Ascending aorta (tissue), 2 donors: ENCODE measurements at regions not wholly inside any gene's neighbourhood (a gene's known extent, or its start where the extent isn't known, plus 50 kb on each side); places are given as distances from the start of the nearest gene placed in this dataset.

Experiments used
- DNase-seq, 2 donors: peaks; one replicate each; pipeline ENCODE4 v3.0.0-alpha.2; 2019; ENCODE audit warnings: low spot score in 2 of 2
- H3K27ac ChIP-seq, 2 donors: fragments of 200-600 bp; sonication (generic); one replicate each; pipeline ENCODE4 v1.5.1; 2016 to 2017; ENCODE audit warnings: mild to moderate bottlenecking in 1 of 2
- H3K27me3 ChIP-seq: fragments of 200-600 bp; sonication (generic); one replicate; pipeline ENCODE4 v1.5.1; 2017
- H3K36me3 ChIP-seq, 2 donors: fragments of 200-600 bp; sonication (generic); one replicate each; pipeline ENCODE4 v1.5.1; 2016
- H3K4me1 ChIP-seq, 2 donors: fragments of 200-600 bp; sonication (generic); one replicate each; pipeline ENCODE4 v1.5.1; 2016 to 2017; ENCODE audit warnings: mild to moderate bottlenecking in 1 of 2
- H3K4me3 ChIP-seq, 2 donors: fragments of 200-600 bp; sonication (generic); one replicate each; pipeline ENCODE4 v1.5.1; 2016 to 2017; ENCODE audit warnings: mild to moderate bottlenecking in 1 of 2
- H3K9me3 ChIP-seq, 2 donors: fragments of 200-600 bp; sonication (generic); one replicate each; pipeline ENCODE4 v1.5.1; 2016
- intact Hi-C: fragments of 100-400 bp; cut with DNase I; formaldehyde crosslinking; loops from one replicate; pipeline ENCODE4 v1.15.1; 2023
- TF ChIP-seq, protein P1 (sequence below), 3 experiments: fragments of 200-600 bp in 2 of 3; fragments of 450-650 bp in 1 of 3; sonication (generic) in 2 of 3; IDR thresholded peaks; one replicate each; pipeline ENCODE4 v1.5.1; 2016 to 2019; ENCODE audit warnings: antibody characterized with exemption in 3 of 3, mild to moderate bottlenecking in 1 of 3, moderate library complexity in 1 of 3

DNA sequence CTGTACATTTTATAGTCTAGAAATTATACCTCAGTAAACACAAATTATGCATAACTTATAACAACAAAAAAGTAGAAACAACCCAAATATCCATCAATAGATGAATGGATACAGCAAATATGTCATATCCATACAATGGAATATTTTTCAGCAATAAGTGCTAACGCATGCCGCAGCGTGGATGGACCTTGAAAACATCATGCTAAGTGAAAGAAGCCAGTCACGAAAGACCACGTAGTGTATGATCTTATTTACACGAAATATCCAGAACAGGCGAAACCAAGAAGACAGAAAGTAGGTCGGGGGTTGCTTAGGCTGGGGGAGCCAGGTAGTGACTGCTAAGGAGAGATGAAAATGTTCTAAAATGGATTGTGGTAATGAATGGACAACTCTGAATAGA is 167.1 kb upstream of the MYCN start:
- H3K4me3 ChIP-seq, result no peak overlapping the region
- no peaks in the 10 kb centered on the region for H3K27me3 ChIP-seq
- H3K9me3 ChIP-seq, result no peaks in the 10 kb centered on the region
- TF ChIP-seq, protein P1, sequence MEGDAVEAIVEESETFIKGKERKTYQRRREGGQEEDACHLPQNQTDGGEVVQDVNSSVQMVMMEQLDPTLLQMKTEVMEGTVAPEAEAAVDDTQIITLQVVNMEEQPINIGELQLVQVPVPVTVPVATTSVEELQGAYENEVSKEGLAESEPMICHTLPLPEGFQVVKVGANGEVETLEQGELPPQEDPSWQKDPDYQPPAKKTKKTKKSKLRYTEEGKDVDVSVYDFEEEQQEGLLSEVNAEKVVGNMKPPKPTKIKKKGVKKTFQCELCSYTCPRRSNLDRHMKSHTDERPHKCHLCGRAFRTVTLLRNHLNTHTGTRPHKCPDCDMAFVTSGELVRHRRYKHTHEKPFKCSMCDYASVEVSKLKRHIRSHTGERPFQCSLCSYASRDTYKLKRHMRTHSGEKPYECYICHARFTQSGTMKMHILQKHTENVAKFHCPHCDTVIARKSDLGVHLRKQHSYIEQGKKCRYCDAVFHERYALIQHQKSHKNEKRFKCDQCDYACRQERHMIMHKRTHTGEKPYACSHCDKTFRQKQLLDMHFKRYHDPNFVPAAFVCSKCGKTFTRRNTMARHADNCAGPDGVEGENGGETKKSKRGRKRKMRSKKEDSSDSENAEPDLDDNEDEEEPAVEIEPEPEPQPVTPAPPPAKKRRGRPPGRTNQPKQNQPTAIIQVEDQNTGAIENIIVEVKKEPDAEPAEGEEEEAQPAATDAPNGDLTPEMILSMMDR (IDR thresholded peaks at IDR 0.05), result no peak
- no peak overlapping the region for H3K27ac ChIP-seq
- no peak for DNase-seq
- H3K36me3 ChIP-seq, result no peaks in the 10 kb centered on the region
- no peaks in the 10 kb centered on the region for H3K4me1 ChIP-seq
- intact Hi-C loops, result no loop called here

DNA sequence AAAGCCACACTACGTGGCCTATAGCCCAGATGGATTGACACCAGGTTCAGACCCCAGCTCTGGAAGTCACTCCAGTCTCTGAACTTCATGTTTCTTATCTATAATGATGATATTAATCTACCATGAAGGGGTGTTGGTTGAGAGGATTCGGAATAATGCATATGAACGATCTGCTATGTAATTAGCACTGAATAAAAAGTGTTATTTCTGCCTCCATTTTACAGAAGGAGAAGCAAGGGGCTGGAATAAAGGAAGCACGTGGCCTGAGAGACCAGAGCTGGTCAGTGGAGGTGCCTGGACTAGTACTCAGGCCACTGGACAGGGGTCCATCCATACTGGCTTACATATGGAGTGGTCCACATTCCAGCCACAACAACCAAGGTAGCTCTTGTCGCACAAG is 166.5 kb upstream of the MYCN start:
- TF ChIP-seq, protein P1 (IDR thresholded peaks at IDR 0.05), result no peak
- no peak for DNase-seq

DNA sequence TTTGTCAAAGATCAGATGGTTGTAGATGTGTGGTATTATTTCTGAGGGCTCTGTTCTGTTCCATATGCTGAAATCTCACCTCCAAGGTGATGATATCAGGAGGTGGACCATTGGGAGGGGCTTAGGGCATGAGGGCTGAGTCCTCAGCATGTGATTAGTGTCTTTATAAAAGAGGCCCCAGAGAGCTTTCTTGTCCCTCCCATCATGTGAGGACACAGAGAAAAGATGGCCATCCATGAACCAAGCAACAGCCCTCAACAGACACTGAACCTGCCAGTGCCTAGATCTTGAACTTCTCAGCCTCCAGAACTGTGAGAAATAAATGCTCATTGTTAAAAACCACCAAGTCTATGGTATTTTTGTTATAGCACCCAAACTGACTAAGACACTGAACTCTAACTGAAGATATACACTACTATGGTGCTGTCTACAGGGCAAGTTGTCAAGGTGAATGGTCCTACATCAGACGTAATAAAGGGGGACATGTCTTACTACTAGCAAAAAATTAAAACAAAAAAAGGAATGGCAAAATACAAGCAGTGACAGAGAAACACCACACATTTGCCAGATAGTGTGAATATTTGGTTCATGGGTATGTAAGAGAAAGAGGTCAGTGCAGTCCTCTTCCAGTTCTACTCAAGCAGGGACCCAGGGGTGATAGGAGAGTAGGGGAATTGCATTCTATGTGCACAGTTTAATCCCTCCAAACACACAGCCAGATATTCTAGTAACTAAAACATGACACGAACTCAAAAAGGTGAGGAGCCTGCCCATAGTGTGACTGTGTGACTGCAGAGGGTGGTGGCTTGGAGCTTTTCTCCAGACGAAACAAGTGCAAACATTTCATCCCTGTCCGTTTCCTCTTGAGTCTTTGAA is 164.4 kb upstream of the MYCN start:
- no peak overlapping the region for H3K27ac ChIP-seq
- TF ChIP-seq, protein P1 (IDR thresholded peaks at IDR 0.05), result no peak
- H3K36me3 ChIP-seq, result no peaks in the 10 kb centered on the region
- no peaks in the 10 kb centered on the region for H3K9me3 ChIP-seq
- H3K27me3 ChIP-seq, result no peaks in the 10 kb centered on the region
- intact Hi-C loops, result no loop called here
- DNase-seq, result no peak
- H3K4me3 ChIP-seq, result no peak overlapping the region
- H3K4me1 ChIP-seq, result no peaks in the 10 kb centered on the region

More for the DNA sequence above, 166.5 kb upstream of the MYCN start:
- Histone ChIP-seq H3K36me3 (no peaks in the 10 kb centered on the region), H3K9me3 (no peaks in the 10 kb centered on the region), H3K4me1 (no peaks in the 10 kb centered on the region), H3K4me3 (no peak overlapping the region), H3K27me3 (no peaks in the 10 kb centered on the region), H3K27ac (no peak overlapping the region)
- intact Hi-C loops, result no loop called here

DNA sequence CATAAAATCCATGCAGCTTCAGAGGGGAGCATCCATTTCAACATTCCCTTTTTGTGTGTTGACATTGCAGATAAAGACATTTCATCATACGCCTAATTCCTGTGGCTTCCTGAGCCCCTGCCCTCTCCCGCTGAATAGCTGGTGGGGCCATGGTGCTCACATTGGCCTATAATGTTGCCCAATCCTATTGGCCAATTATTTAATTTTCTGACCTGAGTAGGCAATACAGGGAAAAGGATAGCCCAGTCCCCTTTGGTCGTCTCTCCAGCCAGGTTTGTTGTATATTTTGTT is 163.8 kb upstream of the MYCN start:
- Histone ChIP-seq H3K4me3 (no peak overlapping the region), H3K27ac (no peak overlapping the region), H3K27me3 (no peaks in the 10 kb centered on the region), H3K4me1 (no peaks in the 10 kb centered on the region), H3K36me3 (no peaks in the 10 kb centered on the region), H3K9me3 (no peaks in the 10 kb centered on the region)
- intact Hi-C loops, result no loop called here
- TF ChIP-seq, protein P1 (IDR thresholded peaks at IDR 0.05), result no peak
- no peak for DNase-seq

DNA sequence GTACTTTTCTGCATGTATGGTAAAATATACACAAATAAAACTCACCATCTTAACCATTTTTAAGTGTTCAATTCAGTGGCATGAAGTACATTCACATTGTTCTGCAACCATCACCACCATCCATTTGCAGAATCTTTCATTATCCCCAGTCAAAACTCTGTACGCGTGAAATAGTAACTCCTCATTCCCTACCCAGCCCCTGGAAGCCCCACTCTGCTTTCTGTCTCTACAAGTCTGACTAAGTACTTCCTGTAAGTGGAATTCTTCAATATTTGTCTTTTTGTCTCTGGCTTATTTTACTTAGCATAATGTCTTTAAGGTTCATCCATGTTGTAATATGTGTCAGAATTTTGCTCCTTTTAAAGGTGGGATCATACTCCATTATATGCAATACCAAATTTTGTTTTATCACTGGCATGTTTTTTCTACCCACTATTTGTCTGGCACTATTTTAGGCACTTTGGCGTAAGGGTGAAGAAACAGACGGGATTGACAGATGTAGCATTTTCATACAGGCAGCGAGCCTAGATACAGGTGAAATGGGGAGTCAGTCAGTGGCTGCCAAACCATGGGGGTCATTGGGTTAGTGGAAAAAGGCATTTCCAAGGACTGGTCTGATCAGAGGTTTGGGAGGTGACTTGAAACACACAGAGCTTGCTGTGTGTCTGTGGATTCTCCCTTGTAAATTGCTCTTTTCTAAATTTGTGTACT is 163.2 kb upstream of the MYCN start:
- intact Hi-C loops, result no loop called here

More for the DNA sequence above, 163.2 kb upstream of the MYCN start:
- H3K27me3 ChIP-seq, result no peaks in the 10 kb centered on the region
- H3K4me3 ChIP-seq, result no peak overlapping the region
- H3K36me3 ChIP-seq, result no peaks in the 10 kb centered on the region
- TF ChIP-seq, protein P1 (IDR thresholded peaks at IDR 0.05), result no peak
- H3K27ac ChIP-seq, result no peak overlapping the region
- no peaks in the 10 kb centered on the region for H3K9me3 ChIP-seq
- DNase-seq, result no peak
- H3K4me1 ChIP-seq, result no peaks in the 10 kb centered on the region
